Activated T-helper 1 cell treated with Interleukin-2 at 50 U/mL for 16 hours (primary cell): ENCODE measurements at regions not wholly inside any gene's neighbourhood (a gene's known extent, or its start where the extent isn't known, plus 50 kb on each side); places are given as distances from the start of the nearest gene placed in this dataset.

Source experiments
- DNase-seq: peaks from one replicate; pipeline ENCODE4 v3.0.0-alpha.2; 2020; ENCODE audit warnings: low read depth

DNA sequence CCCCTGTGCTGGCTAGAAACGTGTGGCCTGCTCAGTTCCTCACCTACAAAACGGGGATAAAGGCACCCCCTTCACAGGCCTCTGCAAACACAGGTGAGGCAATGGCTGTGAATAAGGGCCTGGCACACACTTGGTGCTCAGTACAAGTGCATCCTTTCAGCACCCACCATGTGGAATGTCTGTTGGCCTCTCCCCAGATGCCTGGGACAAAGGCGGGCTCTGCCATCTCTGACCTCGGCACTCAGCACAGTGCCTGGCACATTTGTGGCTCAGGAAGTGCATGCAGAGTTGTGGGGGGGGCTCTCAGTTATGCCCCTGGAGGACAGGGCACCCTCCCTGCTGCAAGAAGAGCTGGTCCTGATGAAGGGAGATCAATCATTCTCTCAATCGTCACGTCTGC lies 224.6 kb upstream of the RAB6C start:
- no peak for DNase-seq

GRCh38 chr2:129755786-129756185 lies 223.7 kb upstream of the RAB6C start:
- no peak for DNase-seq

DNA sequence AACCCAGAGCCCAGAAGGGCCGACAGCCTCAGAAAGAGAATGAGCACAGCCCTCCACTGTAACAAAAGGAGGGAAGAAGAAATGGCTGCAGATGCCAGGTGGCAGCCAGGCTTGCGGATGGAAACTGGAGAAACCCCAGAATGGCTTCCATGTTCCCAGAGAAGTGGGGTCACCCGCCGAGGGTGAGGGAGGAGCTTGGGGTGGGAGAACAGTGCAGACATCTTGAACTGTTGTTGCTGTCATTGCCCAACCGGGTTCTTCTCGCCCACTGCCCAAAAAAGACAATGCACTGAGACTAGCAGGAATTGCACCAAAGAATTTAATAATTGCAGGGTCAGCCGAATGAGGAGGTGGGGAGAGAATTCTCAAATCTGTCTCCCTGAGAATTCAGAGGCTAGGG lies 223.2 kb upstream of the RAB6C start:
- no peak for DNase-seq

- DNase-seq: no peak
Measured at GRCh38 chr2:129757366-129757914, 222.0 kb upstream of the RAB6C start.

DNA sequence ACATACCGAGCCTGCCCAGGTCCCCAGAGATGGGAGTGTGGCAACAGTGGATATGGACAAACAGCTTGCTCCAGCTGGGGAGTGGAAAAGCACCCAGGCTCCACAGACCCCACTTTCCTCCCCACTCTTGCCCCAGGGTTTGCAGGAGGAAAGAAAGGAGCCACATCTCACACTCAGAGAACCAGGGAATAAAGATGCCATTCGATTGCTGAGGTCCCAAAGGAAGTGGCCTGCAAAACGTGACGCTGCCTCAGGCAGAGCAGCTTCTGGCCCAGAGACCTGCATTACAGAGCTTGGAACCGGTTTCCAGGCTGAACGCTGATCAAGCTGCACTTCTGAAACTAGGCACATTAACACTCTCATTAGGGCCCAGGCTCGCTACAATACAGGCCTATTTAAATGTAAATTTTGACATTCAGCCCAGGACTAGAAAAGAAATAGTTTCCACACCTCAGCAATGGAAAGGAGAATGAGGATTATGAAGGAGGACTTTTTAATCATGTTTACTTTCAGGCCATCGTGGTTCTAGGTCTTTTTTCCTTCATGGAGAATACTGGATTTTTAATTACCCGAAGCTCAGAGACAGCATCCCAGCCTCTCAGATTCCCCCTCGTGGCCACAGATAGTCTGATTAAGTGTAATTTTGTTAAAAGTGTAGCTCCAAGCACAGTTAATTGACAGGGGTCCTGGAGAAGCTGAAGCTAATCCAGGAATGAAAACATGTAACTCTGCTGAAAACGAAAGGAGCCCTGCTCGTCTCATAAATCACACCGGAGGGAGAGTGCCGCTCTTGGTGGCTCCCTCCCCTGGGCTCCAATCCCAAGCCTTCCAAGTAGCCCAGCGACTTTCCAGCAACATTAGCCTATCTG lies 221.3 kb upstream of the RAB6C start:
- DNase-seq: no peak

- no peak for DNase-seq
Measured at GRCh38 chr2:129758784-129759471, 220.5 kb upstream of the RAB6C start.

GRCh38 chr2:129759472-129760010 lies 219.9 kb upstream of the RAB6C start:
- no peak for DNase-seq

DNA sequence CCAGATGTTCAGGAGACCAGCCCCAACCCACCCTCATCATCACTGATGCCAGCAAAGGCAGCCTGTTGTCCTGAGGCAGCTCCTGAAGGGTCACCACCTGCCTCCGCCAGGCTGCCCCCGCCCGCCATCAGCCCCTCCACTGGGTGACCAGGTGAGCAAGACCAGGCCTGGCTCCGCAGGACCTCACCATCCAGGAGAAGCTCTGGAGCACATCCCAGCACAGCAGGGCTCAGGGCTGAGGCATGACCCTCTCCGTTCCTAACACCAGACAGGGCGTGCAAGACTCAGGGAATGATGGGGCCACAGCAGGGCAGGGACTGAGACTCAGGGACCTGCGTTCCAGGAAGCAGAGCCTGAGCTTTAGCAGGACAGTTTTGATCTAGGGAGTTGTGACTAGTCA lies 218.8 kb upstream of the RAB6C start:
- DNase-seq: no peak

GRCh38 chr2:129761569-129762021 lies 217.9 kb upstream of the RAB6C start:
- no peak for DNase-seq

- no peak for DNase-seq
Measured at GRCh38 chr2:129762386-129763189, 216.9 kb upstream of the RAB6C start.

DNA sequence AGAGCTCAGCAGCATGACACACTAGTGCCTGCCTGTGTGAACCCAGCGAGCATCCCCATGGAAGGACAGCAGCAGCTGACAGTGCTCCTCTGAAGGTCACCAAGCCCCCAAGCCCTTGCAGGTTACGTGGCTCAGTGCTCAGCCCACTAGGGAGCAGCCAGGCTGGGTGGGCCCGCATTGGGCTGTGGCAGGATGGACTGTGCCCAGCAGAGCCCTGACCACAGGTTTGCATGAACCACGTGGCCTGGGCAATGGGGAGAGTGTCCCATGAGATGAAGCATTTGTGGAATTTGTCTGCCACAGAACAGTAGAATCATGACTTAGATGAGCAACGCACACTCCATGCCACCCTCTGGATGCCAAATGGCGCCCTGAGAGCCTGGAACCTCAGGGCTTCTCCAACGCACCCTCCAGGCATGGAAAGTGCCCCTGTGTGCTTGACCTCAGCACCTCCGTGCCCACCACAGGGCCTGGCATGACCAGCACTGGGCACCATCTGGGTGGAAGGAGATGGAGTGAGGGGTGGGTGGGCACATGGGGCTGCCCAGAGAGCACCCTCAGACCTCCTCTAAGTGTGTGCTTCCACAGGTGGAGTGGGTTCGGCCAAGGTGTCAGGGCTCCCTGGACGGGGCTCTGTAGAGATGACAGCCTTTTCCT lies 216.1 kb upstream of the RAB6C start:
- DNase-seq: no peak

DNA sequence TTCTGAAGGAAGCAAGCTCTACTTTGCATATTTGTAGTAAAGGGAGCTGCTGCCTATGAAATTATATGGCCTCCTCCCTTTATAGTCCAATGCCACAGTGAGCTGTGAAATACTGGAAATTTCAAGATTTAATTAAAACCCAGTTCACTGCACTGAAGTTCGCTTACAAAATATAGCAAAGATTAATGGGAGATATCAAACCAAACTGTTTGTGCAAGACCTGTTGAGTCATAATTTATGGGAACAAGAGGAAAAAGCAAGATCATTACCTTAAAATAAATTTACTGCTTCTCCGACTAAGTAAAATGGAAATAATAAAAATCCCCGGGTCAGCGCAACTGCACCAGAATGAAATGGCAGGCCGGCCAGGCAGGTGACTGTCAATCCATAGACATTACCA lies 215.5 kb upstream of the RAB6C start:
- DNase-seq: no peak

GRCh38 chr2:129764376-129765325 lies 214.8 kb upstream of the RAB6C start:
- DNase-seq: no peak

DNA sequence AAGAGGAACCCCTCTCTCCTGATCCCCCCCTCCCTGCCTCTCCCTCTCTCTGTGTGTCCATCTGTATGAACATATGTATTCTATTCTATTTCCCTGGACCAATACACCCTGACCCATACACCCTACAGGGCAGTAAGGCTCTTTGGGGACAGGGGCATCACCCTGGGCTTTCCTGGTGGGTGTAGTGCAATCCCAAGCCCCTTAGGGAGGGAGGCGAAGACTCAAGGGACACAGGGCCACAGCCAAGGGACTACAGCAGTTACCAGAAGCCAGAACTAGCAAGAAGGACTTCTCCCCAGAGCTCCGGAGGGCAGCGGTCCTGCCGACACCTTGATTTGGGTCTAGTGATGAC lies 214.2 kb upstream of the RAB6C start:
- DNase-seq: no peak

GRCh38 chr2:129765678-129766351 lies 213.7 kb upstream of the RAB6C start:
- no peak for DNase-seq

DNA sequence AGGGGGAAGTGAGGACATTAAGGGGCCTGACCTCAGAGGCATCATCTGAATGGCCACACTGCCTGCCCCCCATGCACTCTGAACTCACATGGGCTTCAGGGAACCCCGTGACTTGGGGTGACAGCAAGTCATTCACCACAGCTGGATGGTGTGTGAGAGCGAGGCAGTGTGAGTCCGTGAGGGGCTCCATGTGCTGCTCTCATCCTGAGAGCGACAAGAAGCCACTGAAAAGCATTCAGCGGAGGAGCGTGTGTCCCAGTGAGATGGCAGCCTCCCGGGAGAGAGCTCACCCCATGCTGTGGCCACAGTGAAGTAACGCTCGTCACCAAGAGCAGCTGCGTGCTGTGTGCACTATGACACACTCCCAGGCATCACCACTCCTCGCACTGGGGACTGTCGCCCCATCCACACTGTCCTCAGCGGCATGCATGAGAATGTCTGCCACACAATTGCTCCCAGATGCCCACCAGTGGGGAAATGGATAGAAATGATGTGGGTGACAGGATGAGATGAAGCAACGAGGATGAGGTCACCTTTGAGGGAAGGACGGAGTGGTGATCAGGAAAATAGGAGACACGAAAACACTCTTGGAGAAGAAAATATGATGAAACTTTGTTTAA lies 213.0 kb upstream of the RAB6C start:
- DNase-seq: no peak

DNA sequence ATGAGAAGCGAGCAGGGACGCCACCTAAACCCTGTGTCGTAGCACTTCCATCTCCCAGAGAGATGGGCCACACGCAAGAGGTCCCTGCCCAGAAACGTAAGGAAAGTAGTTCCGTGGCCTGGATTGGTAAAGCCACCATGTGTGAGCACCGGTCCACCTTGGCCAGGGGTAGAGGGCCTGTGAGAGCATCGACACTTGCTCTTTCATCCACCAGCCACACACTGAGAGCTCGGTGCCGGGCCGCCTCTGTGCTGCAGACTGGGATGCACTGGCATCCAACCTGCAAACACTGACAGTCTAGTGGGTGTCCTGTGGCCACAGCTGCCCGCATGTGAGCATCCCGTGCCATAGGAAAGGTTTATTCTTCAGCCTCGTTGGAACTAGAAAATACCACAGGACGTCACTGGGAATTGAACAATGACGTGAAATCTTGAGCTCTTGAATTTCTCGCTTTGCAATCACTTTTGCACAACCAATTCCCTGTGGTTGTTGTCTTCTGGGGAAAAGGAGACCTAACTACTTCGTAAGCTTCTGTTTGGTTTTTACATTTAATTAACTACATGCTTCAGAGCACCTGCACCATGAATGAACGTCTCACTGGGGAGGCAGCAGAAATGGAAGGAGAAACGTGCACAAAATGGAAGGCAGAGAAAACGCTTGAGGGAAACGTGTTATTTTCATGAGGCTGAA lies 212.0 kb upstream of the RAB6C start:
- DNase-seq: no peak

GRCh38 chr2:129768036-129768386 lies 211.5 kb upstream of the RAB6C start:
- DNase-seq: no peak
